ENCODE measurements at regions not wholly inside any gene's neighbourhood (a gene's known extent, or its start where the extent isn't known, plus 50 kb on each side); places are given as distances from the start of the nearest gene placed in this dataset.
"Not testable (repeated sequence)": the region's sequence is repeated elsewhere in the genome, so short reads cannot be mapped to it uniquely, and the experiment has no call there.

DNA sequence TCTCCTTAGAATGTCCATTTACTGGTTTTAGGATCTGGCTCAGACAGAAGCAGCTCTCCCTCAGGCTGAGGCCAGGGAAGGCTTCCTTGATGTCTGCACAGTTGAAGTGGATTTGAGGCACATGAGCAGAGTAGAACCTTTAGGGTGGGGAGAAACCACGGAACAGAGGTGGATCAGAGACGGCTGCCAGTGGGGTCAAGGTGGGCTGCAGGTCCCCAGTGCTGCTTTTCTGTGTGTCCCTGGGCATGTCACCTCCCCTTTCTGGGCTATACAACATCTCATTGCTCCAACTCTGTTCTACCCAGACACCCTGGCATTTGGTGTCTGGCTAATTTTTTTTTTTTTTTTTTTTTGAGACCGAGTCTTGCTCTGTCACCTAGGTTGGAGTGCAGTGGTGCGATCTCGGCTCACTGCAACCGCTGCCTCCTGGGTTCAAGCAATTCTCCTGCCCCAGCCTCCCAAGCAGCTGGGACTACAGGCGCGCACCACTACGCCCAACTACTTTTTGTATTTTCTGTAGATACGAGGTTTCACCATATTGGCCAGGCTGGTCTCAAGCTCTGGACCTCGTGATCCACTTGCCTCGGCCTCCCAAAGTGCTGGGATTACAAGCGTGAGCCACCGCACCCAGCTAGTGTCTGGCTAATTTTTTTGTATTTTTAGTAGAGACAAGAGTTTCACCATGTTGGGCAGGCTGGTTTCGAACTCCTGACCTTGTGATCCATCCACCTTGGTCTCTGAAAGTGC, 73.3 kb upstream of the THOC3 start:
- 86 to 92% methylated on average over 15 of the region's 15 CpGs for WGBS, 2 donors
- H3K27me3 ChIP-seq; intact Hi-C loops (cut with DNase I); H3K4me1 ChIP-seq; H3K27ac ChIP-seq; H3K9me3 ChIP-seq; H3K4me3 ChIP-seq; H3K36me3 ChIP-seq: not testable (repeated sequence)
- peak; percentile 58 for DNase-seq

DNA sequence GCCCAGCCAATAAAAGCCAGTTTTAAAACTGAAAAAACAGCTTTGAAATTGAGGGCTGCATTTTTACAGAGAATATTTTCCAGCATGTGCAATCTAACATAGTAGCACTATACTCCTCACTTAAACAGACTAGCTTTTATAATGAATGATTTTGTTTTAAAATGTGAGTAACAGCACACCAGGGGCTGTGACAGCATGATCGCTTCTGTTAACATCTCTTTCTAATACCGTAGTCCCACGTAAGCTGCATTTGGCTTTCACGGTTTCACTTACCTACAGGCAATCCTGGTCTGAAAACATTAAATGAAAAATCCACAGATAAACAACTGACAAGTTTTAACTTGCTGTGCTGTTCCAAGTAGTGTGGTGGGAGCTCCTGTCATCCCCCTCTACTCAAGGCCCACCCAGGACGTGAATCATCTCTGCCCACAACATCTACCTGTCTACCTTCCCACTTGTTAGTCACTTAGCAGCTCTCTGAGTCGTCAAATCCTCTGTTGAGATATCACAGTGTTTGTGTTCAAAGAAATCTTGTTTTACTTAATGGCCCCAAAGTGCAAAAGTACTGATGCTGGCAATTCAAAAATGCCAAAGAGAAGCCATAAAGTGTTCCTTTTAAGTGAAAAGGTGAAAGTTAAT, 74.0 kb upstream of the THOC3 start:
- H3K9me3 ChIP-seq; intact Hi-C loops (cut with DNase I); H3K36me3 ChIP-seq; H3K4me3 ChIP-seq; H3K4me1 ChIP-seq; DNase-seq; H3K27ac ChIP-seq; H3K27me3 ChIP-seq: not testable (repeated sequence)
- WGBS, 2 donors, result 74 to 80% methylated on average over 6 of the region's 6 CpGs

GRCh38 chr5:176043252-176043829, 75.2 kb upstream of the THOC3 start:
- H3K27me3 ChIP-seq; intact Hi-C loops (cut with DNase I); H3K4me3 ChIP-seq; H3K9me3 ChIP-seq; H3K27ac ChIP-seq; H3K4me1 ChIP-seq; H3K36me3 ChIP-seq; DNase-seq: not testable (repeated sequence)
- 86 to 94% methylated on average over 7 of the region's 7 CpGs for WGBS, 2 donors

GRCh38 chr5:176043986-176044385, 75.9 kb upstream of the THOC3 start:
- H3K9me3 ChIP-seq; H3K27ac ChIP-seq; H3K4me1 ChIP-seq; DNase-seq; intact Hi-C loops (cut with DNase I); H3K27me3 ChIP-seq; H3K36me3 ChIP-seq; H3K4me3 ChIP-seq: not testable (repeated sequence)
- WGBS, 2 donors, result 90 to 93% methylated on average over 6 of the region's 6 CpGs

- H3K27ac ChIP-seq; H3K36me3 ChIP-seq; H3K4me3 ChIP-seq; intact Hi-C loops (cut with DNase I); H3K27me3 ChIP-seq; H3K4me1 ChIP-seq; H3K9me3 ChIP-seq: not testable (repeated sequence)
- WGBS, 2 donors, result 95 to 97% methylated on average over 7 of the region's 10 CpGs
- DNase-seq, result peak; percentile 50
These were observed 76.3 kb upstream of the THOC3 start for GRCh38 chr5:176044431-176044830.

GRCh38 chr5:176045442-176045841, 77.3 kb upstream of the THOC3 start:
- H3K27me3 ChIP-seq; H3K4me3 ChIP-seq; H3K36me3 ChIP-seq; H3K9me3 ChIP-seq; DNase-seq; intact Hi-C loops (cut with DNase I); H3K4me1 ChIP-seq; H3K27ac ChIP-seq: not testable (repeated sequence)
- 85 to 89% methylated on average over 11 of the region's 13 CpGs for WGBS, 2 donors

DNA sequence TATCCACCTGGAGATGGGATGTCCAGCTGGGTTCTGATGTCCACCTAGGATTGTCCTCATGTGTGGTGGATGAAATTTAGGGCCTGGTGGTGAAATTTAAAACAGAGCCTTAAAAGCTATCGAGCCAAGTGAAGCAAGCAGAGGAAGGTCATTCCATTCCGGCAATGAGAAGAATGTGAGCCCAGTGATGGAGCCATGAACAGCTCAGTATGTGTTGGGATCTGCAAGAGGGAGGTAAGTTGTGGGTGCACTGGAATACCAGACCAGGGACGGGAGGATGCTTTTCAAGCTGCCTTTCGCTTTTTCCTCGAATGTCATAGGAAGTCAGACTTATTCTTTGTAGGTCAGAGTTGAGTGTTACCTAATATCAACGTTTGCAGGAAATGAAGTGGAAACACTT, 80.6 kb upstream of the THOC3 start:
- intact Hi-C loops (cut with DNase I); H3K27ac ChIP-seq; H3K36me3 ChIP-seq; H3K4me1 ChIP-seq; DNase-seq; H3K27me3 ChIP-seq; H3K9me3 ChIP-seq; H3K4me3 ChIP-seq: not testable (repeated sequence)
- 74 to 81% methylated on average over 6 of the region's 6 CpGs for WGBS, 2 donors

- DNase-seq; H3K4me3 ChIP-seq; intact Hi-C loops (cut with DNase I); H3K4me1 ChIP-seq; H3K9me3 ChIP-seq; H3K27ac ChIP-seq; H3K27me3 ChIP-seq; H3K36me3 ChIP-seq: not testable (repeated sequence)
- WGBS, 2 donors, result 4 to 26% methylated on average over 19 to 20 of the region's 65 CpGs
These were observed 92.6 kb upstream of the THOC3 start for GRCh38 chr5:176060472-176061268.

- H3K4me3 ChIP-seq; DNase-seq; intact Hi-C loops (cut with DNase I); H3K27ac ChIP-seq; H3K27me3 ChIP-seq; H3K36me3 ChIP-seq; H3K4me1 ChIP-seq; H3K9me3 ChIP-seq: not testable (repeated sequence)
- 38 to 67% methylated on average over 22 of the region's 30 CpGs for WGBS, 2 donors
These were observed 93.1 kb upstream of the THOC3 start for GRCh38 chr5:176061269-176061622.

- H3K27ac ChIP-seq; DNase-seq; H3K27me3 ChIP-seq; H3K4me1 ChIP-seq; H3K9me3 ChIP-seq; intact Hi-C loops (cut with DNase I); H3K36me3 ChIP-seq; H3K4me3 ChIP-seq: not testable (repeated sequence)
- 41 to 71% methylated on average over 14 of the region's 21 CpGs for WGBS, 2 donors
These were observed 93.5 kb upstream of the THOC3 start for GRCh38 chr5:176061660-176062059.

DNA sequence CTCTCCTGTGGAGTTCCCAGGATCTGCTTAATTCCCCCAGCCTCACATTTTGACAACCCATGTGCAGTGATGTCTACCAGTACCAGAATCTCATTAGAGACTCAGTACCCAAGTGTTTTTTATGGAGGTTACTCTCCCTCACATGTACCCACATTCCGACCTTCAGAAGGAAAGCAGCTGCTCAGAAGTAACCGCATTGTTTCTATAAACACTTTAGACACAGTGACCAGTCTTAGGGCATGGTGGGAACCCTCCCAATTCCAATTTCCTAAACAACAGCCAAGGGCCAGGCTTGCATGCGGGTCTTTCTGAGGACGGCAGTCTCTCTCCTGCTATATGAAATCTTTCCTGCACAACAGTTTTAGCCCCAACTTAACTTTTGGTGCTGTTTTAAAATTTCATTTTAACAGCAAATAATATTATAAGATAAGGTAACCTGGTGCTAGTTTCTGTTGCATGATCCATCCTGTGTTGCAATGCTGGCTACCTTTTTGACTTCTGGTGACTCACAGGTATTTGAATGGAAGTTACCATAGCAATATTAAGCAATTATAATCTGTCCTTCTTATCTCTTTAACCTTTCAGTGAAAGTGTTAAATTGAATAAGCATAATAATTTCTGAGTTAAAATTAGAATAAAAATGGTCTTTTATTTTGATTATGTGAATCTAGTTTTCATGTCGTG, 98.3 kb upstream of the THOC3 start:
- H3K9me3 ChIP-seq; H3K4me3 ChIP-seq; H3K4me1 ChIP-seq; H3K27me3 ChIP-seq; H3K36me3 ChIP-seq; DNase-seq; H3K27ac ChIP-seq; intact Hi-C loops (cut with DNase I): not testable (repeated sequence)
- 74 to 75% methylated on average over 3 to 4 of the region's 5 CpGs for WGBS, 2 donors

DNA sequence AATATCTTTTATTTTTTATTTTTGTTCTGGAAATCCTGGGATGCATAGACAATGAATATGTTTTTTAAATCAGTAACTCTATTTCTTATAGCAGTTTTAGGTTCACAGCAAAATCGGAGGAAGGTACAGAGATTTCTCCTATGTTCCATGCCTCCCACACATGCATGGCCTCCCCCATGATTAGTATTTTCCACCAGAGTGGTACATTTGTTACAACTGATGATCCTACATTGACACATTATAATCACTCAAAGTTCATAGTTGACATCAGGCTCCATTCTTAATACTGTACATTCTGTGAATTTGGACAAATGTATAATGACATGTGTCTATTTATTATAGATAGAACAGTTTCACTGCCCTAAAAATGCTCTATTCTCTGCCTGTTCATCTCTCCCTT, 99.0 kb upstream of the THOC3 start:
- DNase-seq; H3K9me3 ChIP-seq; H3K36me3 ChIP-seq; H3K4me1 ChIP-seq; H3K4me3 ChIP-seq; H3K27me3 ChIP-seq; intact Hi-C loops (cut with DNase I); H3K27ac ChIP-seq: not testable (repeated sequence)
- 68 to 77% methylated on average over 1 of the region's 1 CpG for whole genome bisulfite sequencing, 2 donors

Data from sigmoid colon (tissue), 6 donors.